ENCODE measurements at regions not wholly inside any gene's neighbourhood (a gene's known extent, or its start where the extent isn't known, plus 50 kb on each side); places are given as distances from the start of the nearest gene placed in this dataset.

- H3K27ac ChIP-seq, result peak overlapping the region; percentile 51 to 61
- WGBS, result 31% methylated on average over 14 of the region's 14 CpGs
- DNase-seq (ENCODE audit: low spot score), result no peak
- H3K4me3 ChIP-seq, result no peak overlapping the region
- no peaks in the 10 kb centered on the region for H3K36me3 ChIP-seq
- H3K4me1 ChIP-seq (replicated peaks), result no peaks in the 10 kb centered on the region
- intact Hi-C loops (cut with DNase I), result loop anchor here (10.0 kb wide), 2 partner anchors 89 to 239 kb away; partner anchors contain the start of gene IRS2
- TF ChIP-seq POLR2AphosphoS5 (IDR thresholded peaks at IDR 0.05) (peak; percentile 6), POLR2A (IDR thresholded peaks at IDR 0.05) (no peak)
- TF ChIP-seq, protein P1, sequence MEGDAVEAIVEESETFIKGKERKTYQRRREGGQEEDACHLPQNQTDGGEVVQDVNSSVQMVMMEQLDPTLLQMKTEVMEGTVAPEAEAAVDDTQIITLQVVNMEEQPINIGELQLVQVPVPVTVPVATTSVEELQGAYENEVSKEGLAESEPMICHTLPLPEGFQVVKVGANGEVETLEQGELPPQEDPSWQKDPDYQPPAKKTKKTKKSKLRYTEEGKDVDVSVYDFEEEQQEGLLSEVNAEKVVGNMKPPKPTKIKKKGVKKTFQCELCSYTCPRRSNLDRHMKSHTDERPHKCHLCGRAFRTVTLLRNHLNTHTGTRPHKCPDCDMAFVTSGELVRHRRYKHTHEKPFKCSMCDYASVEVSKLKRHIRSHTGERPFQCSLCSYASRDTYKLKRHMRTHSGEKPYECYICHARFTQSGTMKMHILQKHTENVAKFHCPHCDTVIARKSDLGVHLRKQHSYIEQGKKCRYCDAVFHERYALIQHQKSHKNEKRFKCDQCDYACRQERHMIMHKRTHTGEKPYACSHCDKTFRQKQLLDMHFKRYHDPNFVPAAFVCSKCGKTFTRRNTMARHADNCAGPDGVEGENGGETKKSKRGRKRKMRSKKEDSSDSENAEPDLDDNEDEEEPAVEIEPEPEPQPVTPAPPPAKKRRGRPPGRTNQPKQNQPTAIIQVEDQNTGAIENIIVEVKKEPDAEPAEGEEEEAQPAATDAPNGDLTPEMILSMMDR (IDR thresholded peaks at IDR 0.05), result no peak
- no peaks in the 10 kb centered on the region for H3K27me3 ChIP-seq (replicated peaks; ENCODE audit: insufficient read depth)
- H3K9me3 ChIP-seq, result no peaks in the 10 kb centered on the region
These were observed 237.6 kb upstream of the IRS2 start for GRCh38 chr13:110023729-110024644.

GRCh38 chr13:110018009-110018408 is 231.6 kb upstream of the IRS2 start:
- intact Hi-C loops (cut with DNase I), result no loop called here
- WGBS, result 86% methylated on average over 11 of the region's 11 CpGs
- H3K4me1 ChIP-seq (replicated peaks), result no peaks in the 10 kb centered on the region

GRCh38 chr13:110017379-110017778 is 231.0 kb upstream of the IRS2 start:
- DNase-seq (ENCODE audit: low spot score), result no peak
- H3K9me3 ChIP-seq, result no peaks in the 10 kb centered on the region
- no peaks in the 10 kb centered on the region for H3K36me3 ChIP-seq
- H3K4me1 ChIP-seq (replicated peaks), result no peaks in the 10 kb centered on the region
- intact Hi-C loops (cut with DNase I), result no loop called here
- H3K27me3 ChIP-seq (replicated peaks; ENCODE audit: insufficient read depth), result no peaks in the 10 kb centered on the region
- WGBS, result 47% methylated on average over 7 of the region's 7 CpGs
- H3K27ac ChIP-seq, result no peak overlapping the region
- H3K4me3 ChIP-seq, result no peak overlapping the region
- TF ChIP-seq, protein P1 (IDR thresholded peaks at IDR 0.05), result no peak
- TF ChIP-seq POLR2A (IDR thresholded peaks at IDR 0.05), result no peak
- no peak for TF ChIP-seq POLR2AphosphoS5 (IDR thresholded peaks at IDR 0.05)

More at GRCh38 chr13:110018009-110018408, 231.6 kb upstream of the IRS2 start:
- Histone ChIP-seq H3K27me3 (replicated peaks; ENCODE audit: insufficient read depth) (no peaks in the 10 kb centered on the region), H3K27ac (no peak overlapping the region), H3K4me3 (no peak overlapping the region), H3K36me3 (no peaks in the 10 kb centered on the region), H3K9me3 (no peaks in the 10 kb centered on the region)
- TF ChIP-seq POLR2A (IDR thresholded peaks at IDR 0.05) (no peak), POLR2AphosphoS5 (IDR thresholded peaks at IDR 0.05) (no peak)
- TF ChIP-seq, protein P1 (IDR thresholded peaks at IDR 0.05), result no peak
- DNase-seq (ENCODE audit: low spot score), result no peak

- no peaks in the 10 kb centered on the region for H3K4me1 ChIP-seq (replicated peaks)
- H3K4me3 ChIP-seq, result no peak overlapping the region
- peak; percentile 65 for DNase-seq (ENCODE audit: low spot score)
- peak; percentile 25 for TF ChIP-seq POLR2AphosphoS5 (IDR thresholded peaks at IDR 0.05)
- TF ChIP-seq, protein P1 (IDR thresholded peaks at IDR 0.05), result no peak
- no peaks in the 10 kb centered on the region for H3K27me3 ChIP-seq (replicated peaks; ENCODE audit: insufficient read depth)
- H3K27ac ChIP-seq, result no peak overlapping the region
- WGBS, result 30% methylated on average over 6 of the region's 6 CpGs
- H3K36me3 ChIP-seq, result no peaks in the 10 kb centered on the region
- no peaks in the 10 kb centered on the region for H3K9me3 ChIP-seq
- intact Hi-C loops (cut with DNase I), result no loop called here
These were observed 228.9 kb upstream of the IRS2 start for GRCh38 chr13:110015253-110015652.

GRCh38 chr13:110014719-110015118 is 228.3 kb upstream of the IRS2 start:
- TF ChIP-seq POLR2AphosphoS5 (IDR thresholded peaks at IDR 0.05) (peak; percentile 16), POLR2A (IDR thresholded peaks at IDR 0.05) (no peak)
- H3K36me3 ChIP-seq, result no peaks in the 10 kb centered on the region
- intact Hi-C loops (cut with DNase I), result no loop called here
- 52% methylated on average over 4 of the region's 4 CpGs for WGBS
- no peaks in the 10 kb centered on the region for H3K9me3 ChIP-seq
- H3K27me3 ChIP-seq (replicated peaks; ENCODE audit: insufficient read depth), result no peaks in the 10 kb centered on the region
- H3K4me3 ChIP-seq, result no peak overlapping the region
- peak; percentile 8 for DNase-seq (ENCODE audit: low spot score)
- no peaks in the 10 kb centered on the region for H3K4me1 ChIP-seq (replicated peaks)
- H3K27ac ChIP-seq, result no peak overlapping the region
